ENCODE measurements at regions not wholly inside any gene's neighbourhood (a gene's known extent, or its start where the extent isn't known, plus 50 kb on each side); places are given as distances from the start of the nearest gene placed in this dataset.
"Not testable (repeated sequence)": the region's sequence is repeated elsewhere in the genome, so short reads cannot be mapped to it uniquely, and the experiment has no call there.

GRCh38 chr17:13659051-13659450 is 57.3 kb upstream of the HS3ST3A1 start:
- DNase-seq (ENCODE audit: low spot score), result not testable (repeated sequence)

DNA sequence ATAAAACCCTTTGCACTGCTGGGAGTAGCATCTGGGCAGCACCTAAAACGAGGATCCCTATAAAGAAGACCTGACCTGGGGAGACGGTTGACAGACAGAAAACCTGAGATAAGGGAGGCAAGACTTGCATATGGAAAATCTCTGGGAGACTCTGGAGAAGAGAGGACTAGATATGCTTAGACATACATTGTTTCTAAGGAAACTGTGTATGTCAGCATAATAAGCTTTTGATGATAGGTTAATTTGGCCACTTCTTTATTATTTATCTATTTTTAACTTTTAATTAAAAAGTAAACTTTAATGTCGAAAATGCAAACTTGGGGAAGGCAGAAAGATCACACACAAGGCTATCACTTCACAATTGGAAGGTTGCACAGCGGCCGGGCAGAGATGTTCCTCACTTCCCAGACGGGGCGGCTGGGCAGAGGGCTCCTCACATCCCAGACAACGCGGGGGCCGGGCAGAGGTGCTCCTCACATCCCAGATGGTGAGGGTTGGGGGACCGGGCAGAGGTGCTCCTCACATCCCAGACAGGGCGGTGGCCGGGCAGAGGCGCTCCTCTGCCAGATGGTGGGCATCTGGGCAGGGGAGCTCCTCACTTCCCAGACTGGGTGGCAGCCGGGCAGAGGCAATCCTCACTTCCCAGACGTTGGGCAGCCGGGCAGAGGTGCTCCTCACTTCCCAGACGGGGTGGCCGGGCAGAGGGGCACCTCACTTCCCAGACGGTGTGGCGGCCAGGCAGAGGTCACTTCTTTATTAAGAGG is 64.3 kb upstream of the HS3ST3A1 start:
- no peak for DNase-seq (ENCODE audit: low spot score)

DNA sequence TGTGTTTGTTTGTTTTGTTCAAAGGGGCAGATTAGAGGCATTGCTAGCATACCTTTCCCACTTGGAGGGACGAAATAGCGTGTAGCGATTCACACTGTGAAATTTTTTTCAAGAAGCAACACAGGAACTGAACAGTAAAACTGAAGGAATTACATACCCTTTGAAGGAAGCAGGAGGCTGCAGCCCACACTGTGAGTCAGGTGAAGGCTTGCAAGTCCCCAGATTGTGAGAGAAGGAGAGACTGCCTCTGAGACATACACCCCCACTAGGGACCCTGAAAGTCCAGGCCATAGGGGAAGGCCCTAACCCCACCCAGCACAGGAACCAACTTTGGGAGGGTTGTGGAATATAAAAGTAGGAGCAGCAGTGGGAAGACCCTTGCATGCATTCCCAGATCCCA is 69.6 kb upstream of the HS3ST3A1 start:
- DNase-seq (ENCODE audit: low spot score), result no peak

DNA sequence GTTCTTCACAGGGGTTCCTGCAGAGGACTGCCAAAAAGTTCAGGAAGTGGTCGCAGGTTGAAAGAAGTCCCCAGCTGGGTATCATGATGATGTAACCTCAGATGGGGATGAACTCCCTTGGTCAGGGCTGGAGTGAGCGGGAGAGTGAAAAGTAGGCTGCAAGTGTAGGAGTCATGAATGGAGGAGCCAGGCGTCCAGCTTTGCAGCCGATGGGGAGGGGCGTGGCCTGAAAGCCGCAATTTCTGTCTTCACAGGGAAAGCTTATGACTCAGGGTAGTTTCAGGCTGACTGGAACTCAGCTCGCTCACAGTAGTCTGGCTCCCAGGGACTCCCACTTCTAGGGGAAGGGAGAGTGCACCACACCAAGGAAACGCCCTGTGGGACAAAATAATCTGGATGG is 70.0 kb upstream of the HS3ST3A1 start:
- no peak for DNase-seq (ENCODE audit: low spot score)

GRCh38 chr17:13678361-13678760 is 76.6 kb upstream of the HS3ST3A1 start:
- DNase-seq (ENCODE audit: low spot score), result no peak

- no peak for DNase-seq (ENCODE audit: low spot score)
These were observed 77.1 kb upstream of the HS3ST3A1 start for GRCh38 chr17:13678841-13679240.

DNA sequence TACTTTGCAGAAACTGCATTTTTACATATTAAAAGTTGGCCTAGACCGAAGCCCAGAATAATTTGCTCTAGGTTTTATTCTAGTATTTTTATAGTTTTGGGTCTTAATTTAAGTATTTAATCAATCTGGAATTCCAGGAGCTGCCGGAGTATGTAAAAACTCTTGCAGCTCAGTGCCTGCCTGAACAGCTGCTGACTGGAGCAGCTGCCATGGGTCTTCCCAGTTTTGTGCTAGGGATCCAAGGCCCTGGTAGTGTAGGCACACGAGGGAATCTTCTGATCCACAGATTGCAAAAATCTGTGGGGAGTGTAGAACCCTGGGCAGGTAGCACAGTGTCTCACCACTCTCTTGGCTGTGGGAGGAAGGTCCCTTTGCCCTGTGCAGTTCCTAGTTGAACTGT is 87.0 kb upstream of the HS3ST3A1 start:
- DNase-seq (ENCODE audit: low spot score), result no peak

GRCh38 chr17:13690806-13691205 is 89.1 kb upstream of the HS3ST3A1 start:
- no peak for DNase-seq (ENCODE audit: low spot score)

GRCh38 chr17:13694934-13695333 is 93.2 kb upstream of the HS3ST3A1 start:
- no peak for DNase-seq (ENCODE audit: low spot score)

- no peak for DNase-seq (ENCODE audit: low spot score)
These were observed 97.1 kb upstream of the HS3ST3A1 start for GRCh38 chr17:13698832-13699231.

DNA sequence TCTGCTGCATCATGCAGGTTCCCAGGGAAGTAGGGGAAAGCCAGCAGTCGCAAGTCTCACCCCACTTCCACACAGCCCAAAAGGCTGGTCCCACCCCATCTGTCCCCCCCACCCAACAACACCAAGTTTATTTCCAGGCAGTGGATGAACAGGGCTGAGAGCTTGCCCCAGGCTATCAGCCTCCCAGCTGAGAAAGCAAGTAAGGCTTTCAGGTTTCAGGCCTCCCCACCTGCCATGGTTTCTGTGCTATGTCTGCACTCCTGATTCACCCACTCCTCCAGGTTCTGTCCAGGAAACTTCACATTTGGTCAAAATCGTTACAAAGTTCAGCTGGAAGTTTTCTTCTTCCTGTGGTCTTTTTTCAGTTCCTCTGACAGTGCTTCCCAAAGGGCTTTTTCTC is 97.5 kb upstream of the HS3ST3A1 start:
- DNase-seq (ENCODE audit: low spot score), result no peak

DNA sequence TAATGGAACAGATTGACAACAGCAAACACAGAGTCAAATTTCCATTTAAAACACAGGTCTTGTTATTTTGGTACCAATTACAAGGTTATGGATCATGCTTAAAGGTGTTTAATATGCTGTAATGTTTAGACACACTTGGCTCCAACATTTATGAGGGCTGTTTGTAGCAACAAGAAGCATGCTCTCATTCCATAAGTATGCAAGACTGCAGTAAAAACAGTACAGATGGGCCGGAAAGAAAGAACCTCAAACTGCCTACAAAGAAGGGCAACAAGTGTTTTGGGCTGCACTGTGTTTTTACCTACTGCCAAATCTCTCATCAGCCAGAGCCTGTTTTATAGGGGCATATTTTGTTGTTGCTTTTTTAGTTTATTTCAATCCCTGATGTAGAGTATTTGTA is 100.5 kb upstream of the HS3ST3A1 start:
- peak; percentile 49 for DNase-seq (ENCODE audit: low spot score)

DNA sequence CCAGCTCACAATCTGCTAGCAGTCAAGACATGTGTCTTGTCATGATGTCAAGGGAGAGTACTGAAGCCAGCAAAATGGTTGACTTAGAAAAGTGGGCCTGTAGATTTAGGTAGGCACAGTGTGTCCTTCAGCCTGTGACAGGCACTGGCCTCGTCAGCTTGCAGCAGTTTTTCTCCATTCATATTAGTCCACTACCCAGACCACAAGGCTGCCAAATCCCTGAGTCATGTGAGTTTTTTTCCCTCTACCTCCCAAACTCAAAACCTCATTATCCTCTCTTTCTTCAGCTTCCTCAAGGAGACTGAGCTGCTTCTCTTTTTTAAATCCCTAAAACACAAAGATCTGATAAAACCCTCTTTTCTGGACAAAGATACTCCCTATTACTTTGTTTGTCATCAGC is 102.6 kb upstream of the HS3ST3A1 start:
- peak; percentile 24 for DNase-seq (ENCODE audit: low spot score)

- DNase-seq (ENCODE audit: low spot score), result no peak
These were observed 103.5 kb upstream of the HS3ST3A1 start for GRCh38 chr17:13705221-13705620.

DNA sequence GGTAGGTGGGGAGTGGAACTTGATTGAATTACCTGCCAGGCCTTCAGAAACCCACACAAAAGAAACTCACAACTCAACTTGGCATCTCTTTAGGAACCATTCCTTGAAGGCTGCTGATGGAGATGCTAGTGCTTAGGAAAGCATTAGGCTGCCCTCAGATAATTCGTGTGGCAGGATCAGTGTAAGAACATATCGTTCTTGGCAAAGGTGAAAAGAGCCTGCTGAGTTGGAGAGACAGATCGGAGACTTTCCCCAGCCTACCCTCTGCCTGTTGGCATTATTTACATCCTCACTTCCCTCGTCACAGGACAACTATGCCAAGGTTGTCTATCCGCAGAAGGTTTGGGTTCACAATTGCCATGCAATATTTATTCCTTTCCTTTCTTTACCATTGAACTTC is 120.0 kb upstream of the HS3ST3A1 start:
- peak; percentile 8 for DNase-seq (ENCODE audit: low spot score)

GRCh38 chr17:13725288-13725990 is 123.7 kb upstream of the HS3ST3A1 start:
- peak; percentile 29 for DNase-seq (ENCODE audit: low spot score)

- no peak for DNase-seq (ENCODE audit: low spot score)
These were observed 125.9 kb upstream of the HS3ST3A1 start for GRCh38 chr17:13727441-13728171.

DNA sequence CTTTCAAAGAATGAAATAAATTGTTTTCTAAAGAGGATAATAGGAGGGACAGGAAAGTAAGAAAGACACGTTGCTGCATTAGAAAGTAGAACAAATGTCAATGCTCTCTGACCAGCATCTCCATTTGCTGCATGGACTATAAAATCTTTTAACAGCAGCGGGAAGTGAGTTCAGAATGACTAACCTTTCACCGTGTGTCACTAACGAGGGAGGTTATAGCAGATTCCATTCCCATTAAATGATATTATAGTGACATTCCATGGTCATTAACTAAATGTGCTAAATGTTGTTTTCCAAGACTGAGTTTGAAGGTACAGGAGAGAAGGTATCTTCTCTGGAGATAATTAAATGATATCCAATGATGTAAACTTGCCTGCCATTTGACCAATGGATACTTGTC is 127.1 kb upstream of the HS3ST3A1 start:
- DNase-seq (ENCODE audit: low spot score), result no peak

DNA sequence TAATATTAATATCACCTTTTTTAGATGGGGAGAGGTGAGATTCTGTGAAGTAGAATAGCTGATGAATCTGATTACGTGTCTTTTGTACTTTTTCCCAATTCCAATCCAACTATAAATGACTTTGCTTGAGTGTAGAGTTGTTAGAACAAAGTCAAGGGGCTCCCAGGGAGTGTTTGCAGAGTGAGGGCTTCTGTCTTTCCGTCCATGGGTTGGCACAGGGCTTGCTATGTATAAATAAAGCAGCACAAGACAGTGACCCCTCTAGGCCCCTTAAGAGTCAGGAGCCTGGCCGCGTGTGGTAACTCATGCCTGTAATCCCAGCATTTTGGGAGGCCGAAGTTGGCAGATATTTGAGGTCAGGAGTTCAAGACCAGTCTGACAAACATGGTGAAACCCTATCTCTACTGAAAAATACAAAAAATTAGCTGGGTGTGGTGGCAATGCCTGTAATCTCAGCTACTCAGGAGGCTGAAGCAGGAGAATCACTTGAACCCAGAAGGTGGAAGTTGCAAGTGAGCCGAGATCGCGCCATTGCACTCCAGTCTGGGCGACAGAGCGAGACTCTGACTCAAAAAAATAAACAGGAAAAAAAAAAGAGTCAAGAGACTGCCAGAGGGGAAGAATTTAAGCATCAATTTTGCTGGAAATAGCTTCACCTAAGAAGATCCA is 127.9 kb upstream of the HS3ST3A1 start:
- no peak for DNase-seq (ENCODE audit: low spot score)

DNA sequence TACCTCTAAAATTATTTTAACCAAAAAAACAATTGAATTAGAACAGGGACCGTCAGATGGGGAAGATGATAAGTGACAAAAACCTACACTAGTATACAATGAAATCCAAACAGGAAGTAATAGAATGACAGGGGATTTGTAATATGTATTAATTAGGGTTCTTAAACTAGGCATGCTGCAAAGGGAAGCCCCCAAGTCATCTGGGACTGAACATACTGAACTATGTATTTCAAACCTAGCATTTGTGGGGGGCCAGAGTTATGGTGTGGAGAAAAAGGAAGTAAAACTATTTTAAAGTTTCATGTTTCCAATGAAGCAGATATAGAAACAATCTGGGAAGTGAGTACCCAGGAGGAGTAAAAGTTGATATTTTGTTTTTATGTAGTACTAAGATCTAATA is 133.2 kb upstream of the HS3ST3A1 start:
- no peak for DNase-seq (ENCODE audit: low spot score)

DNA sequence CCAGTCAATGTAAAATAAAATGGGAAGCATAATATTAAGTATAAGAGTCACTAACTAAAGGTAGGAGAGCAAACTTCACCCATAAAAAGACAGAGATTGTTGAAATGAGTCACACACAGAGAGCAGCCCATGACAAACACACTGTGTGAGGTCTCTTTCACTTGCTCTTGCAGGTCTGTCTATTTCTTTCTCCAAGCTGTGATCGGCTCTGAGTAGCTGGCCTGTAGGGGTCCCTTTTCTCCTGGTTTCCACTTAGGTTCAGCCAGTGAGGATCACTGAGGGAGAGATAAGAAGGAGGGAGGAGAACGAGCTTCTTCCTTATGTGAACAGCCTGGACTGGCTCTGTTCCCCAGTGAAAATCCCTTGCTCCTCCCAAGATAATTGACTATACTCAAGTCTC is 133.7 kb upstream of the HS3ST3A1 start:
- DNase-seq (ENCODE audit: low spot score), result no peak

DNA sequence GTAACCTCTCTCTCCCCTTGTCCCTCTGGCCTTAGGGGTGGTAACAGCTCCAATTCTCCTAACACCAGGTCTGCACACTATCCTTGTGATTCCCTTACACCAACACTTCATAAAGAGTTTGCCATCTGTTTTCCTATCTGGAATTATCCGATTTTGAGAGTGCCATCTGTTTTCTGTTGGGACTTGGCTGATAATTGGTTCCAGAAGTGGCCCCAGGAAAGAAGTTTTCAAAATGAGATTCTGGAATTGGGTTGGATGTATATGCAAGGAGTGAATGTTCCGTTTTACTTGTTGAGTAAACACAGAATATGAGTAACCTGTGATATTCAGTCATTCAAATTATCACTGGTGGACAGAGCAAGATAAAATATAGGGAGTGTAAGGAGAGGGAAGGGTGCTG is 134.1 kb upstream of the HS3ST3A1 start:
- no peak for DNase-seq (ENCODE audit: low spot score)

Data from umbilical cord (tissue), 1 donor.